GM23248 (cell line): ENCODE measurements at regions not wholly inside any gene's neighbourhood (a gene's known extent, or its start where the extent isn't known, plus 50 kb on each side); places are given as distances from the start of the nearest gene placed in this dataset.

Source experiments
- DNase-seq: peaks from one replicate; pipeline ENCODE4 v3.0.0-alpha.2; 2015
- H2AFZ ChIP-seq: fragments of 200-600 bp; sonication (generic); 2 replicates; pipeline ENCODE4 v1.6.1; 2016; ENCODE audit warnings: antibody characterized with exemption
- H3F3A ChIP-seq: fragments of 200-600 bp; sonication (generic); 2 replicates; pipeline ENCODE4 v1.6.1; 2016; ENCODE audit warnings: mild to moderate bottlenecking, antibody characterized with exemption, mixed run types; ENCODE audit not compliant: insufficient read depth
- H3K27ac ChIP-seq: fragments of 200-600 bp; sonication (generic); 2 replicates; pipeline ENCODE4 v1.5.1; 2016; ENCODE audit warnings: mild to moderate bottlenecking
- H3K27me3 ChIP-seq: fragments of 200-600 bp; sonication (generic); replicated peaks from 2 replicates; pipeline ENCODE4 v1.6.1; 2016; ENCODE audit warnings: mild to moderate bottlenecking; ENCODE audit not compliant: insufficient read depth
- H3K36me3 ChIP-seq: fragments of 200-600 bp; sonication (generic); 2 replicates; pipeline ENCODE4 v1.6.1; 2016; ENCODE audit warnings: low read depth, mild to moderate bottlenecking
- H3K4me1 ChIP-seq: fragments of 200-600 bp; sonication (generic); 2 replicates; pipeline ENCODE4 v1.6.1; 2016; ENCODE audit warnings: mild to moderate bottlenecking; ENCODE audit not compliant: insufficient read depth
- H3K4me2 ChIP-seq: fragments of 200-600 bp; sonication (generic); one replicate; pipeline ENCODE4 v1.6.1; 2016; ENCODE audit warnings: mild to moderate bottlenecking; ENCODE audit not compliant: unreplicated experiment
- H3K4me3 ChIP-seq: fragments of 200-600 bp; sonication (generic); 2 replicates; pipeline ENCODE4 v1.5.1; 2016; ENCODE audit warnings: mild to moderate bottlenecking
- H3K79me2 ChIP-seq: fragments of 200-600 bp; sonication (generic); 2 replicates; pipeline ENCODE4 v1.6.1; 2016; ENCODE audit warnings: mild to moderate bottlenecking; ENCODE audit not compliant: insufficient read depth
- H3K9ac ChIP-seq: fragments of 200-600 bp; sonication (generic); 2 replicates; pipeline ENCODE4 v1.6.1; 2016; ENCODE audit warnings: mild to moderate bottlenecking
- H3K9me2 ChIP-seq: fragments of 200-600 bp; sonication (generic); 2 replicates; pipeline ENCODE4 v1.6.1; 2016; ENCODE audit warnings: mixed run types, mild to moderate bottlenecking, moderate library complexity; ENCODE audit not compliant: insufficient read depth
- H3K9me3 ChIP-seq: fragments of 200-600 bp; sonication (generic); one replicate; pipeline ENCODE4 v1.6.1; 2017; ENCODE audit warnings: low read depth
- H4K20me1 ChIP-seq: fragments of 200-600 bp; sonication (generic); 2 replicates; pipeline ENCODE4 v1.6.0; 2016; ENCODE audit not compliant: insufficient read depth
- EZH2 ChIP-seq: fragments of 200-600 bp; sonication (generic); IDR thresholded peaks from 2 replicates; pipeline ENCODE4 v1.6.1; 2018; ENCODE audit warnings: antibody characterized with exemption, mild to moderate bottlenecking; ENCODE audit not compliant: insufficient read depth, poor library complexity, severe bottlenecking
- EZH2phosphoT487 ChIP-seq: fragments of 200-600 bp; sonication (generic); IDR thresholded peaks from 2 replicates; pipeline ENCODE4 v1.6.1; 2018; ENCODE audit warnings: antibody characterized with exemption, moderate library complexity, mild to moderate bottlenecking, low read depth; ENCODE audit not compliant: insufficient read depth
- WGBS, 2 experiments: methylation state at CpG; one replicate each; pipeline ENCODE4 v1.1.6; 2015 to 2017; ENCODE audit warnings: low lambda C conversion rate in 2 of 2, low coverage in 1 of 2; ENCODE audit errors: missing lambda C conversion rate in 2 of 2; 5-methylcytosine and 5-hydroxymethylcytosine counted together
- in situ Hi-C: fragments of 300-500 bp; cut with MboI; formaldehyde crosslinking; loops from 2 replicates; pipeline ENCODE4 v1.15.0; 2020

GRCh38 chr5:125439243-125439642 lies 692.8 kb upstream of the ZNF608 start:
- Histone ChIP-seq H3K4me3 (no peak overlapping the region), H3K4me1 (no peaks in the 10 kb centered on the region), H3K9me3 (peaks cover 6% of the 10 kb centered on the region), H3F3A (no peaks in the 10 kb centered on the region), H3K36me3 (no peaks in the 10 kb centered on the region), H4K20me1 (no peaks in the 10 kb centered on the region), H3K79me2 (no peaks in the 10 kb centered on the region), H3K27ac (no peak overlapping the region), H2AFZ (no peak overlapping the region), H3K27me3 (no peaks in the 10 kb centered on the region), H3K9me2 (no peaks in the 10 kb centered on the region), H3K9ac (no peak overlapping the region), H3K4me2 (no peak overlapping the region)
- no peak for DNase-seq
- in situ Hi-C loops: no loop called here
- TF ChIP-seq EZH2phosphoT487: no peak
- TF ChIP-seq EZH2: no peak

DNA sequence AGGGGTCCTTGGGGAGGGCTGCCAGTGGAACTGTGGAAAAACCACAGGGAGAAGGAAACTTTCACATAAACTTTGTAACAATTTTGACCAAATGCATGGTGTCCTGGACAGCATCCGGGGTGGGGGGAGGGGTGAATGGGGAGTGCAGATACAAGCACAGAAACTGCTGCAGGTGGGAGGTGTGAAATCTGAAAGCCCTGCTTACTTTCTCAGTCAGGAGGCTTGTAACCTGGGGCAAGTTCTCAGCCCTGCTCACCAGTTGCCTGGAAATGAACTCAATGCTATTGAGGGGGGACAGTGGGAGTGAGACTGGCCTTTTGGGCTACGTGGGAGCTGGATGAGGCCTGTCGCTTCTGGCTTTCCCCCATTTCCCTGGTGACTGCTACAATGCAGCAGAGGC lies 694.5 kb upstream of the ZNF608 start:
- 43 to 58% methylated on average over 3 of the region's 3 CpGs for WGBS, 2 experiments
- Histone ChIP-seq H3K27ac (no peak overlapping the region), H3K9me3 (peaks cover 6% of the 10 kb centered on the region), H3K9me2 (no peaks in the 10 kb centered on the region), H3K4me2 (no peak overlapping the region), H3F3A (no peaks in the 10 kb centered on the region), H3K27me3 (no peaks in the 10 kb centered on the region), H3K79me2 (no peaks in the 10 kb centered on the region), H3K9ac (no peak overlapping the region), H3K4me1 (no peaks in the 10 kb centered on the region), H3K4me3 (no peak overlapping the region), H2AFZ (no peak overlapping the region), H4K20me1 (no peaks in the 10 kb centered on the region), H3K36me3 (no peaks in the 10 kb centered on the region)
- in situ Hi-C loops: no loop called here
- no peak for TF ChIP-seq EZH2phosphoT487
- TF ChIP-seq EZH2: no peak
- DNase-seq: no peak

DNA sequence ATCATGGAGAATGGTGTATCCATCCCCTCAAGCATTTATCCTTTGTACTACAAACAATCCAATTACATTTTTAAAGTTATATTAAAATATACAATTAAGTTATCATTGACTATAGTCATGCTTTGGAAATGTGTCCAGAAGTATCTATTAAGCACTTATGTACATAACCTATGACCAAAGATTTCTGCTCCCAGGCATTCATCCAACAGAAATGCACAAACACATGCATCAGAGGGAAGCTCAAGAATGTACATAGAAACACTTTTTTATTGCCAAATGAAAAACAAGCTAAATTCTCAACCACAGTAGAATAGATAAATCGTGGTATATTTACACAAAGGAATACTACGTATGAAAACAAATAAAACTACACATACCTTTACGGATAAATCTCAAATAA lies 700.5 kb upstream of the ZNF608 start:
- Histone ChIP-seq H3K27me3 (peaks cover 10% of the 10 kb centered on the region; the same call in 1 of the 2 replicates), H3K4me3 (no peak overlapping the region), H3K9me2 (no peaks in the 10 kb centered on the region), H2AFZ (no peak overlapping the region), H3K27ac (no peak overlapping the region), H3K4me1 (no peaks in the 10 kb centered on the region), H3K9ac (no peak overlapping the region), H3K9me3 (peaks cover 6% of the 10 kb centered on the region), H3K4me2 (no peak overlapping the region), H4K20me1 (no peaks in the 10 kb centered on the region), H3K36me3 (no peaks in the 10 kb centered on the region), H3K79me2 (no peaks in the 10 kb centered on the region), H3F3A (no peaks in the 10 kb centered on the region)
- DNase-seq: no peak
- in situ Hi-C loops: no loop called here
- TF ChIP-seq EZH2phosphoT487 (no peak), EZH2 (no peak)
- WGBS, 2 experiments: 80 to 89% methylated on average over 3 of the region's 3 CpGs

- Histone ChIP-seq H3K9me3 (no peaks in the 10 kb centered on the region), H3K79me2 (no peaks in the 10 kb centered on the region), H3K4me1 (no peaks in the 10 kb centered on the region), H3K4me3 (no peak overlapping the region), H3K27me3 (peaks cover 10% of the 10 kb centered on the region; the same call in 1 of the 2 replicates), H3K36me3 (no peaks in the 10 kb centered on the region), H3K9ac (no peak overlapping the region), H4K20me1 (no peaks in the 10 kb centered on the region), H3F3A (no peaks in the 10 kb centered on the region), H2AFZ (no peak overlapping the region), H3K9me2 (no peaks in the 10 kb centered on the region), H3K4me2 (no peak overlapping the region), H3K27ac (no peak overlapping the region)
- peak; percentile 4 for DNase-seq
- in situ Hi-C loops: no loop called here
- 82 to 86% methylated on average over 2 of the region's 2 CpGs for WGBS, 2 experiments
- TF ChIP-seq EZH2 (no peak), EZH2phosphoT487 (no peak)
These were observed 704.3 kb upstream of the ZNF608 start for GRCh38 chr5:125450771-125451170.

GRCh38 chr5:125451622-125452021 lies 705.2 kb upstream of the ZNF608 start:
- no peaks in the 10 kb centered on the region for H3K4me1 ChIP-seq
- no peaks in the 10 kb centered on the region for H3K36me3 ChIP-seq
- in situ Hi-C loops: no loop called here
- no peaks in the 10 kb centered on the region for H3K9me3 ChIP-seq
- no peaks in the 10 kb centered on the region for H3F3A ChIP-seq
- no peak overlapping the region for H3K9ac ChIP-seq
- H3K27me3 ChIP-seq: peaks cover 10% of the 10 kb centered on the region; the same call in 1 of the 2 replicates
- H3K79me2 ChIP-seq: no peaks in the 10 kb centered on the region
- H3K4me2 ChIP-seq: no peak overlapping the region
- no peak overlapping the region for H2AFZ ChIP-seq
- H3K9me2 ChIP-seq: no peaks in the 10 kb centered on the region
- DNase-seq: no peak
- H3K4me3 ChIP-seq: no peak overlapping the region
- no peak for TF ChIP-seq EZH2phosphoT487
- TF ChIP-seq EZH2: no peak
- H4K20me1 ChIP-seq: no peaks in the 10 kb centered on the region
- H3K27ac ChIP-seq: no peak overlapping the region
